T47D (cell line): ENCODE measurements at regions not wholly inside any gene's neighbourhood (a gene's known extent, or its start where the extent isn't known, plus 50 kb on each side); places are given as distances from the start of the nearest gene placed in this dataset.

Experiments used
- DNase-seq, 2 experiments: peaks; one replicate each; pipeline versions ENCODE4 v3.0.0 to v3.0.0-alpha.2; 2011 to 2012; ENCODE audit warnings: low read depth in 1 of 2, low spot score in 1 of 2
- JUND ChIP-seq: IDR thresholded peaks from 2 replicates; pipeline ENCODE4 v1.6.1; 2012; ENCODE audit warnings: low read depth
- in situ Hi-C: cut with HindIII; loops from 2 replicates; pipeline ENCODE4 v1.10.0; 2016; ENCODE audit warnings: low sequenced_read_pairs, low pct_unique_long_range_greater_than_20kb

- in situ Hi-C loops = no loop called here
- DNase-seq = no peak
These were observed 191.0 kb upstream of the HTR2A start for GRCh38 chr13:47087841-47088240.

GRCh38 chr13:47087241-47087640 is 190.4 kb upstream of the HTR2A start:
- no peak for TF ChIP-seq JUND
- DNase-seq = no peak
- in situ Hi-C loops = no loop called here

More at GRCh38 chr13:47087841-47088240, 191.0 kb upstream of the HTR2A start:
- TF ChIP-seq JUND = no peak

- no peak for TF ChIP-seq JUND
- in situ Hi-C loops = no loop called here
- no peak for DNase-seq
These were observed 188.5 kb upstream of the HTR2A start for GRCh38 chr13:47085346-47085745.

- in situ Hi-C loops = no loop called here
- TF ChIP-seq JUND = no peak
- DNase-seq = no peak
These were observed 185.0 kb upstream of the HTR2A start for GRCh38 chr13:47081850-47082249.

- no peak for DNase-seq
- TF ChIP-seq JUND = no peak
- in situ Hi-C loops = no loop called here
These were observed 184.4 kb upstream of the HTR2A start for GRCh38 chr13:47081246-47081645.

GRCh38 chr13:47080621-47081020 is 183.8 kb upstream of the HTR2A start:
- TF ChIP-seq JUND = no peak
- DNase-seq = no peak
- in situ Hi-C loops = no loop called here

GRCh38 chr13:47076500-47076899 is 179.6 kb upstream of the HTR2A start:
- in situ Hi-C loops = no loop called here
- no peak for TF ChIP-seq JUND

GRCh38 chr13:47069133-47069532 is 172.3 kb upstream of the HTR2A start:
- no peak for TF ChIP-seq JUND
- in situ Hi-C loops = no loop called here
- no peak for DNase-seq

More at GRCh38 chr13:47076500-47076899, 179.6 kb upstream of the HTR2A start:
- DNase-seq = no peak

- TF ChIP-seq JUND = no peak
- in situ Hi-C loops = no loop called here
- DNase-seq = no peak
These were observed 170.5 kb upstream of the HTR2A start for GRCh38 chr13:47067306-47067705.

GRCh38 chr13:47066226-47066625 is 169.4 kb upstream of the HTR2A start:
- TF ChIP-seq JUND = no peak
- DNase-seq = no peak
- in situ Hi-C loops = no loop called here

- no peak for TF ChIP-seq JUND
- no peak for DNase-seq
- in situ Hi-C loops = no loop called here
These were observed 167.5 kb upstream of the HTR2A start for GRCh38 chr13:47064381-47064780.

GRCh38 chr13:47049276-47049989 is 152.6 kb upstream of the HTR2A start:
- DNase-seq = no peak
- TF ChIP-seq JUND = no peak
- in situ Hi-C loops = no loop called here

GRCh38 chr13:47046706-47047105 is 149.9 kb upstream of the HTR2A start:
- no peak for TF ChIP-seq JUND
- in situ Hi-C loops = no loop called here

GRCh38 chr13:47044842-47045241 is 148.0 kb upstream of the HTR2A start:
- no peak for DNase-seq
- TF ChIP-seq JUND = no peak
- in situ Hi-C loops = no loop called here

More at GRCh38 chr13:47046706-47047105, 149.9 kb upstream of the HTR2A start:
- no peak for DNase-seq
